HG02852 (cell line): ENCODE measurements at regions not wholly inside any gene's neighbourhood (a gene's known extent, or its start where the extent isn't known, plus 50 kb on each side); places are given as distances from the start of the nearest gene placed in this dataset.

ENCODE experiments used
- ATAC-seq: cut with Tn5 transposase; IDR thresholded peaks from one replicate; pipeline ENCODE4 v1.9.1; 2021; ENCODE audit warnings: mild to moderate bottlenecking, moderate library complexity; ENCODE audit not compliant: unreplicated experiment

- ATAC-seq, result no peak
Observed at GRCh38 chr4:178347111-178347510, 904.9 kb upstream of the AGA start.

- ATAC-seq, result no peak
Observed at GRCh38 chr4:178349601-178350000, 907.4 kb upstream of the AGA start.

- no peak for ATAC-seq
Observed at GRCh38 chr4:178351185-178351584, 908.9 kb upstream of the AGA start.

GRCh38 chr4:178356725-178357124 is 914.5 kb upstream of the AGA start:
- ATAC-seq, result no peak

- no peak for ATAC-seq
Observed at GRCh38 chr4:178385481-178385880, 943.2 kb upstream of the AGA start.

GRCh38 chr4:178387756-178388155 is 945.5 kb upstream of the AGA start:
- ATAC-seq, result no peak

- ATAC-seq, result no peak
Observed at GRCh38 chr4:178395798-178396197, 953.6 kb upstream of the AGA start.

GRCh38 chr4:178412455-178412854 is 970.2 kb upstream of the AGA start:
- no peak for ATAC-seq

GRCh38 chr4:178414042-178414441 is 971.8 kb upstream of the AGA start:
- ATAC-seq, result no peak

- no peak for ATAC-seq
Observed at GRCh38 chr4:178414881-178415446, 972.7 kb upstream of the AGA start.

GRCh38 chr4:178415925-178416324 is 973.7 kb upstream of the AGA start:
- no peak for ATAC-seq

- no peak for ATAC-seq
Observed at GRCh38 chr4:178423366-178423765, 981.1 kb upstream of the AGA start.

- ATAC-seq, result no peak
Observed at GRCh38 chr4:178426871-178427270, 984.6 kb upstream of the AGA start.

GRCh38 chr4:178427663-178428062 is 985.4 kb upstream of the AGA start:
- no peak for ATAC-seq

- ATAC-seq, result no peak
Observed at GRCh38 chr4:178448372-178449035, 1006.3 kb upstream of the AGA start.

- ATAC-seq, result no peak
Observed at GRCh38 chr4:178450614-178451013, 1008.4 kb upstream of the AGA start.

- no peak for ATAC-seq
Observed at GRCh38 chr4:178453057-178453456, 1010.8 kb upstream of the AGA start.

GRCh38 chr4:178457286-178457685 is 1015.0 kb upstream of the AGA start:
- ATAC-seq, result no peak

GRCh38 chr4:178462710-178463109 is 1020.5 kb upstream of the AGA start:
- no peak for ATAC-seq

GRCh38 chr4:178463747-178464146 is 1021.5 kb upstream of the AGA start:
- ATAC-seq, result no peak

- no peak for ATAC-seq
Observed at GRCh38 chr4:178470996-178471784, 1029.0 kb upstream of the AGA start.

GRCh38 chr4:178471994-178472393 is 1029.8 kb upstream of the AGA start:
- ATAC-seq, result no peak
